ENCODE measurements at regions not wholly inside any gene's neighbourhood (a gene's known extent, or its start where the extent isn't known, plus 50 kb on each side); places are given as distances from the start of the nearest gene placed in this dataset.

DNA sequence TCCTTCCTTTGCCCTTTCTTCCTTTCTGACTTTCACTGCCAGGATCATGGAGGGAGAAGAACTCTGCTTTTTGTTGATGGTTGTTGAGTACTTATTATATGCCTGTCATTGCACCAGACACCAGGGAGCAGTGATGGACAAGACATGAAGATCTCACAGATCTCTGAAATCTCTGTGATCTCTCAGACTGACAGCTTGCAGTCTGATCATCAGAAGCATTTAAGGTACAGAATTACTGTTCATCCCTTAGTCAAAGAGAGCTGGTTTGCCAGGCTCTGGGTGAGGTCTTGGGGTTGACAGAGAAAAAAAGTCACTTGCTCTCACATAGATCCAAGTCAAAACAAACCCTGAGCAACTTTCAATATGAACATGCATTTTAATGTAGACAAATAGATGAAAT is 299.5 kb upstream of the FMN2 start:
- TF ChIP-seq, protein P1, sequence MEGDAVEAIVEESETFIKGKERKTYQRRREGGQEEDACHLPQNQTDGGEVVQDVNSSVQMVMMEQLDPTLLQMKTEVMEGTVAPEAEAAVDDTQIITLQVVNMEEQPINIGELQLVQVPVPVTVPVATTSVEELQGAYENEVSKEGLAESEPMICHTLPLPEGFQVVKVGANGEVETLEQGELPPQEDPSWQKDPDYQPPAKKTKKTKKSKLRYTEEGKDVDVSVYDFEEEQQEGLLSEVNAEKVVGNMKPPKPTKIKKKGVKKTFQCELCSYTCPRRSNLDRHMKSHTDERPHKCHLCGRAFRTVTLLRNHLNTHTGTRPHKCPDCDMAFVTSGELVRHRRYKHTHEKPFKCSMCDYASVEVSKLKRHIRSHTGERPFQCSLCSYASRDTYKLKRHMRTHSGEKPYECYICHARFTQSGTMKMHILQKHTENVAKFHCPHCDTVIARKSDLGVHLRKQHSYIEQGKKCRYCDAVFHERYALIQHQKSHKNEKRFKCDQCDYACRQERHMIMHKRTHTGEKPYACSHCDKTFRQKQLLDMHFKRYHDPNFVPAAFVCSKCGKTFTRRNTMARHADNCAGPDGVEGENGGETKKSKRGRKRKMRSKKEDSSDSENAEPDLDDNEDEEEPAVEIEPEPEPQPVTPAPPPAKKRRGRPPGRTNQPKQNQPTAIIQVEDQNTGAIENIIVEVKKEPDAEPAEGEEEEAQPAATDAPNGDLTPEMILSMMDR (IDR thresholded peaks at IDR 0.05; ENCODE audit: low read depth, low read length): no peak
- no peak overlapping the region for H3K4me3 ChIP-seq (ENCODE audit: low read depth, low read length)
- in situ Hi-C loops (cut with HindIII; ENCODE audit: low sequenced_read_pairs): no loop called here
- DNase-seq (ENCODE audit: low read depth, low spot score): no peak

DNA sequence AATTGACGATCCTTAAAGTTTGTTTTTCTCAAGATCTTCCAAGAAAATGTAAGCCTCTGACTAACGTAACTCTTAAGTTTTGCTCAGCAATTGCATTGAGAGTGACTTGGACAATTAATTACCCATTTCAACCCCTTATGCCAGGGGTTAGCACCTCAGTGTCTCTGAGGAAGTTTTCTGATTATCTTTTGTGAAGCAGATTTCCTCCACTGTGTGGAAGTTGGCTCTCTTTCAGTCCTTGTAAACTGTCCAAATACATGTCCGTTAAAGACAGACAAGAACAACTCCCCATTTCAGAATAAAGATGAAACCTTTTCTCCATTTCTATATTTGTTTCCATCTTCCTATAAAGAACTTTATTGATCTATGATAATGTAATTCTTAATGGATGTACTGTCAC is 296.4 kb upstream of the FMN2 start:
- TF ChIP-seq, protein P1 (IDR thresholded peaks at IDR 0.05; ENCODE audit: low read depth, low read length): no peak
- no peak overlapping the region for H3K4me3 ChIP-seq (ENCODE audit: low read depth, low read length)
- DNase-seq (ENCODE audit: low read depth, low spot score): no peak
- in situ Hi-C loops (cut with HindIII; ENCODE audit: low sequenced_read_pairs): no loop called here

DNA sequence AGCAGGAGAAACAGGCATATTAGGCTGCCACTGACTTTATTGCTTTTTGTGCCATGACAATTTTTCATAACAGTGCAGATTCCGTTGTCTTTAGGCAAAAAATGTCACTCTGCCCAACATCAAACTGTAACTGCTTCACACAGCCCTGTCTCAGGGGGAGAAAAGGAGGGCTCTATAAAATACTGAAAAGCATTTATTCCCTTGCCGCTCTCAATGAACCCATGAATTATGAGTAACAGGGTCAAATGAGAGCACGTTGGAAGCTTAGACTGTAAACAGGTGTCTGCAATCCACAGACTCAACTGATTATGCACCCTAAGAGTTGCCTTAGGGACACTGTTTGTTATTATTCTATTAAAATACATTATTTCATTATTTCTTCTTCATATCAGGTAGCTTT is 292.1 kb upstream of the FMN2 start:
- H3K4me3 ChIP-seq (ENCODE audit: low read depth, low read length): no peak overlapping the region
- in situ Hi-C loops (cut with HindIII; ENCODE audit: low sequenced_read_pairs): no loop called here
- no peak for DNase-seq (ENCODE audit: low read depth, low spot score)
- TF ChIP-seq, protein P1 (IDR thresholded peaks at IDR 0.05; ENCODE audit: low read depth, low read length): no peak

DNA sequence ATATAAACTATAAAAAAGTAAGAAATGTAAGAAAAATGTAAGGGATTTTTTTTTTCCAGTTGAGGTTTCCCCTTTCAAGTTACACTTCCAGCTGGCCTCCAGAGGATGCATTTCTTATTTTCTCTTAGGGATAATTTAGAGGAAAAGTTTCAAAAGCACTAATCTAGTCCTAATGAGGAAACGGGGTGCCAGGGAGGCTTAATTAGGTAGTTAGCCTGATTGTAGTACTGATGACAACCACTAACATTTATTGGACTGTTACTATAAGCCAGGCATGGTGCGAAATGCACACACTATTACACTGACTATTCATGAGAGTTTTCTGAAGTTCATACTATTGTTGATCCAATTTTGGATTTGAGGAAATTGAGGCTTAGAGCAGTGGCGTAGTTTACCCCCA is 290.8 kb upstream of the FMN2 start:
- no peak for DNase-seq (ENCODE audit: low read depth, low spot score)
- in situ Hi-C loops (cut with HindIII; ENCODE audit: low sequenced_read_pairs): no loop called here
- TF ChIP-seq, protein P1 (IDR thresholded peaks at IDR 0.05; ENCODE audit: low read depth, low read length): no peak
- H3K4me3 ChIP-seq (ENCODE audit: low read depth, low read length): no peak overlapping the region

DNA sequence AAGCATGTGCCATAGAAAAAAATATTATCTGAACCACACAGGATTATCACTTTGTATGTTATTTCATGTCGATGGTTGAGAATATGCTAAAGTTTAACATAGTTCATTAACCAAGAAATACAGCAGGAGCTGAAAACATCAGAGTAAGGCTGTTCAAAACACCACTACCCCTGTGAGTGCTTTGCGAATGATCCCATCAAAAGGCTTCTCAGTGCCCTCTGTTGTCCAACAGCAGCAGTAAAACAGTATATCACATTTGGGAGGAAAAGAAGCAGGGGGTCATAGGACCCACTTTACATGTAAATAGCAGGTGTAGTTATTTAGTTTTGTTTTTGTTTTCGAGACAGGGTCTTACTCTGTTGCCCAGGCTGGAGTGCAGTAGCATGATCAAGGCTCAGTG is 289.4 kb upstream of the FMN2 start:
- in situ Hi-C loops (cut with HindIII; ENCODE audit: low sequenced_read_pairs): no loop called here
- no peak overlapping the region for H3K4me3 ChIP-seq (ENCODE audit: low read depth, low read length)
- TF ChIP-seq, protein P1 (IDR thresholded peaks at IDR 0.05; ENCODE audit: low read depth, low read length): no peak
- DNase-seq (ENCODE audit: low read depth, low spot score): no peak

DNA sequence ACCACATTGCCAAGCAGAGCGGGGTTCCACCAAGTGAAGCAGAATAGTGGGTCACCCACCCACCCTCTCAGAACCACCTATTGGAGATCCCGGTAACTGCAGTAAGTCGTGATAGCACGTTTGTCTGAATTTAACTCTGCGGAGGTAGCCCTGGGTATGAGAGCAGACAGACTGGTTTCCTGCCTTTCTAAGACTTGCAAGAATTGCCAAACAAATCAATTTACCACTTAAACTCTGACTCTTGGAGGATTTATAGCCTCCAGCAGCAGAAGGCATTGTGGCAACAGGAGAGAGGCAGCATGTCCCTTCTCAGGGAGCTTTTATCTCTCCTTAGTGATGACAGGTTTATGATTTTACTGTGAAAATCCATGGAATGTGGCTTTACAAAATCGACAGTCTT is 287.9 kb upstream of the FMN2 start:
- H3K4me3 ChIP-seq (ENCODE audit: low read depth, low read length): no peak overlapping the region
- in situ Hi-C loops (cut with HindIII; ENCODE audit: low sequenced_read_pairs): no loop called here
- TF ChIP-seq, protein P1 (IDR thresholded peaks at IDR 0.05; ENCODE audit: low read depth, low read length): no peak
- no peak for DNase-seq (ENCODE audit: low read depth, low spot score)

DNA sequence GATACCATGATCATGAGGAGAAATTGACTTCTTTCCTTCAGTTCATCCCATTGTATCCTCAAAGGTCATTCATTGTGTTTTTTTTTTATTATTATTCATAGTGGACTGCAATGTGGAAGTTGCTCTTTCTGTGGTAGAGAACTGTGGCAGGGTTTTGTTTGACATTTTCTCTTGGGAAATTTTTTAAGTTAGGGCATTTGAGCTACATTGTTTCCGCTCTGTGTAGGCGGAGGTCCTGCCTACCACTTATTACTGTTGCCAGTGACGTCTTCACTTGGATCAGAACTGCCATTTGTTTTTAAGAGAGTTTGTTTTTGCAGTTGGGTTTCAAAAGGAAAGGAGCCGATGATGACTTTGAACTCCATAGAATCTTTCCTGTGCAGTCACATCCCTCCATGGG is 287.4 kb upstream of the FMN2 start:
- no peak for DNase-seq (ENCODE audit: low read depth, low spot score)
- in situ Hi-C loops (cut with HindIII; ENCODE audit: low sequenced_read_pairs): no loop called here
- H3K4me3 ChIP-seq (ENCODE audit: low read depth, low read length): no peak overlapping the region
- TF ChIP-seq, protein P1 (IDR thresholded peaks at IDR 0.05; ENCODE audit: low read depth, low read length): no peak
